ENCODE measurements at regions not wholly inside any gene's neighbourhood (a gene's known extent, or its start where the extent isn't known, plus 50 kb on each side); places are given as distances from the start of the nearest gene placed in this dataset.

DNA sequence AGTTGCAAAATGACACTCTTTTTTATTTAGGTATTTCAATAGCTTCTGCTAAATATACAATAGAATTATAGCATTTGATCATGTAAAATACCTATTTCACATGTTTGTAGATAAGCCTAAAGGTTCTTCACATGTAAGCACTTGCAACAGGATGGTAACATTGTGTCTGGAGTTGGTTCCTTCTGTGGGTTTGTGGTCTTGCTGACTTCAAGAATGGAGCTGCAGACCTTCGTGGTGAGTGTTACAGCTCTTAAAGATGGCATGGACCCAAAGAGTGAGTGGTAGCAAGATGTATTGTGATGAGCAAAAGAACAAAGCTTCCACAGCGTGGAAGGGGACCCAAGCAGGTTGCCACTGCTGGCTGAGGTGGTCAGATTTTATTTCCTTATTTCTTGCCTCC, 246.4 kb upstream of the PDGFD start:
- TF ChIP-seq, protein P1, sequence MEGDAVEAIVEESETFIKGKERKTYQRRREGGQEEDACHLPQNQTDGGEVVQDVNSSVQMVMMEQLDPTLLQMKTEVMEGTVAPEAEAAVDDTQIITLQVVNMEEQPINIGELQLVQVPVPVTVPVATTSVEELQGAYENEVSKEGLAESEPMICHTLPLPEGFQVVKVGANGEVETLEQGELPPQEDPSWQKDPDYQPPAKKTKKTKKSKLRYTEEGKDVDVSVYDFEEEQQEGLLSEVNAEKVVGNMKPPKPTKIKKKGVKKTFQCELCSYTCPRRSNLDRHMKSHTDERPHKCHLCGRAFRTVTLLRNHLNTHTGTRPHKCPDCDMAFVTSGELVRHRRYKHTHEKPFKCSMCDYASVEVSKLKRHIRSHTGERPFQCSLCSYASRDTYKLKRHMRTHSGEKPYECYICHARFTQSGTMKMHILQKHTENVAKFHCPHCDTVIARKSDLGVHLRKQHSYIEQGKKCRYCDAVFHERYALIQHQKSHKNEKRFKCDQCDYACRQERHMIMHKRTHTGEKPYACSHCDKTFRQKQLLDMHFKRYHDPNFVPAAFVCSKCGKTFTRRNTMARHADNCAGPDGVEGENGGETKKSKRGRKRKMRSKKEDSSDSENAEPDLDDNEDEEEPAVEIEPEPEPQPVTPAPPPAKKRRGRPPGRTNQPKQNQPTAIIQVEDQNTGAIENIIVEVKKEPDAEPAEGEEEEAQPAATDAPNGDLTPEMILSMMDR (IDR thresholded peaks at IDR 0.05; ENCODE audit: insufficient read depth, low read depth, low read length), result no peak
- no peak for TF ChIP-seq EZH2 (IDR thresholded peaks at IDR 0.05; ENCODE audit: insufficient read depth, low read length)
